HEK293 (cell line): ENCODE measurements at regions not wholly inside any gene's neighbourhood (a gene's known extent, or its start where the extent isn't known, plus 50 kb on each side); places are given as distances from the start of the nearest gene placed in this dataset.

Experiments used
- SETDB1 ChIP-seq: IDR thresholded peaks from one replicate; pipeline ENCODE4 v1.6.1; 2017; ENCODE audit warnings: mild to moderate bottlenecking, low read length, moderate library complexity, mixed read lengths; ENCODE audit not compliant: insufficient read length
- SP7 ChIP-seq: fragments of 450-650 bp; formaldehyde crosslinking; IDR thresholded peaks from 2 replicates; pipeline ENCODE4 v1.5.1; 2016; ENCODE audit warnings: missing biosample characterization, missing genetic modification characterization
- ZNF140 ChIP-seq: fragments of 450-650 bp; formaldehyde crosslinking; IDR thresholded peaks from 2 replicates; pipeline ENCODE4 v1.5.1; 2016; ENCODE audit warnings: missing biosample characterization, missing genetic modification characterization
- ZNF24 ChIP-seq: fragments of 450-650 bp; formaldehyde crosslinking; IDR thresholded peaks from 2 replicates; pipeline ENCODE4 v1.5.1; 2016; ENCODE audit warnings: missing biosample characterization, missing genetic modification characterization
- ZNF311 ChIP-seq: fragments of 450-650 bp; formaldehyde crosslinking; IDR thresholded peaks from 2 replicates; pipeline ENCODE4 v1.5.1; 2017; ENCODE audit warnings: missing biosample characterization, missing genetic modification characterization, borderline replicate concordance
- ZNF404 ChIP-seq: fragments of 450-650 bp; formaldehyde crosslinking; IDR thresholded peaks from 2 replicates; pipeline ENCODE4 v1.5.1; 2017; ENCODE audit warnings: missing biosample characterization, missing genetic modification characterization
- TF ChIP-seq, protein P1 (sequence below): fragments of 450-650 bp; formaldehyde crosslinking; IDR thresholded peaks from 2 replicates; pipeline ENCODE4 v1.5.1; 2016; ENCODE audit warnings: missing biosample characterization, missing genetic modification characterization
- TF ChIP-seq, protein P2 (sequence below): fragments of 450-650 bp; formaldehyde crosslinking; IDR thresholded peaks from 2 replicates; pipeline ENCODE4 v1.5.1; 2016; ENCODE audit warnings: missing biosample characterization, missing genetic modification characterization
- TF ChIP-seq, protein P3 (sequence below): sonication (generic); formaldehyde crosslinking; IDR thresholded peaks from 2 replicates; pipeline ENCODE4 v1.8.1; 2022; ENCODE audit warnings: mild to moderate bottlenecking, moderate library complexity, missing genetic modification reagents

DNA sequence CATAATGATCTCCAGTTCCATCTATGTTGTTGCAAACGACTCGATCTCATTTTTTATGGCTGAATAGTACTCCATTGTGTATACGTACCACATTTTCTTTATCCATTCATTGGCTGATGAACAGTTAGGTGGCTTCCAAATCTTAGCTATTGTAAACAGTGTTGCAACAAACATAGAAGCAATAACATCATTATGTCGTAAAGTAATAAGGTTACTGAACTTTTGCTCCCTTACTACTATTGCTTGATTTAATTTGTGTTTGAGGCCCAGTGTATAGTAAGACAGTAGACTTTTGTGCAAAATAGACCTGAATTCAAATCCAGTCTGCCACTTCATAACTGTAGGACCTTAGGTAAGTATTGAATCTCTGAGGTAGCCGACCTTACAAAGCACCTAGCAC, 200.1 kb upstream of the CELF2 start:
- TF ChIP-seq, protein P1, sequence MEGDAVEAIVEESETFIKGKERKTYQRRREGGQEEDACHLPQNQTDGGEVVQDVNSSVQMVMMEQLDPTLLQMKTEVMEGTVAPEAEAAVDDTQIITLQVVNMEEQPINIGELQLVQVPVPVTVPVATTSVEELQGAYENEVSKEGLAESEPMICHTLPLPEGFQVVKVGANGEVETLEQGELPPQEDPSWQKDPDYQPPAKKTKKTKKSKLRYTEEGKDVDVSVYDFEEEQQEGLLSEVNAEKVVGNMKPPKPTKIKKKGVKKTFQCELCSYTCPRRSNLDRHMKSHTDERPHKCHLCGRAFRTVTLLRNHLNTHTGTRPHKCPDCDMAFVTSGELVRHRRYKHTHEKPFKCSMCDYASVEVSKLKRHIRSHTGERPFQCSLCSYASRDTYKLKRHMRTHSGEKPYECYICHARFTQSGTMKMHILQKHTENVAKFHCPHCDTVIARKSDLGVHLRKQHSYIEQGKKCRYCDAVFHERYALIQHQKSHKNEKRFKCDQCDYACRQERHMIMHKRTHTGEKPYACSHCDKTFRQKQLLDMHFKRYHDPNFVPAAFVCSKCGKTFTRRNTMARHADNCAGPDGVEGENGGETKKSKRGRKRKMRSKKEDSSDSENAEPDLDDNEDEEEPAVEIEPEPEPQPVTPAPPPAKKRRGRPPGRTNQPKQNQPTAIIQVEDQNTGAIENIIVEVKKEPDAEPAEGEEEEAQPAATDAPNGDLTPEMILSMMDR = no peak
- TF ChIP-seq SETDB1 (no peak), ZNF311 (tag by site-specific recombination) (no peak), ZNF404 (tag by site-specific recombination) (no peak), ZNF24 (no peak), SP7 (tag by site-specific recombination) (no peak), ZNF140 (tag by site-specific recombination) (no peak)
- TF ChIP-seq, protein P2, sequence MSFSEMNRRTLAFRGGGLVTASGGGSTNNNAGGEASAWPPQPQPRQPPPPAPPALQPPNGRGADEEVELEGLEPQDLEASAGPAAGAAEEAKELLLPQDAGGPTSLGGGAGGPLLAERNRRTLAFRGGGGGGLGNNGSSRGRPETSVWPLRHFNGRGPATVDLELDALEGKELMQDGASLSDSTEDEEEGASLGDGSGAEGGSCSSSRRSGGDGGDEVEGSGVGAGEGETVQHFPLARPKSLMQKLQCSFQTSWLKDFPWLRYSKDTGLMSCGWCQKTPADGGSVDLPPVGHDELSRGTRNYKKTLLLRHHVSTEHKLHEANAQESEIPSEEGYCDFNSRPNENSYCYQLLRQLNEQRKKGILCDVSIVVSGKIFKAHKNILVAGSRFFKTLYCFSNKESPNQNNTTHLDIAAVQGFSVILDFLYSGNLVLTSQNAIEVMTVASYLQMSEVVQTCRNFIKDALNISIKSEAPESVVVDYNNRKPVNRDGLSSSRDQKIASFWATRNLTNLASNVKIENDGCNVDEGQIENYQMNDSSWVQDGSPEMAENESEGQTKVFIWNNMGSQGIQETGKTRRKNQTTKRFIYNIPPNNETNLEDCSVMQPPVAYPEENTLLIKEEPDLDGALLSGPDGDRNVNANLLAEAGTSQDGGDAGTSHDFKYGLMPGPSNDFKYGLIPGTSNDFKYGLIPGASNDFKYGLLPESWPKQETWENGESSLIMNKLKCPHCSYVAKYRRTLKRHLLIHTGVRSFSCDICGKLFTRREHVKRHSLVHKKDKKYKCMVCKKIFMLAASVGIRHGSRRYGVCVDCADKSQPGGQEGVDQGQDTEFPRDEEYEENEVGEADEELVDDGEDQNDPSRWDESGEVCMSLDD (tag by site-specific recombination) = no peak
- TF ChIP-seq, protein P3, sequence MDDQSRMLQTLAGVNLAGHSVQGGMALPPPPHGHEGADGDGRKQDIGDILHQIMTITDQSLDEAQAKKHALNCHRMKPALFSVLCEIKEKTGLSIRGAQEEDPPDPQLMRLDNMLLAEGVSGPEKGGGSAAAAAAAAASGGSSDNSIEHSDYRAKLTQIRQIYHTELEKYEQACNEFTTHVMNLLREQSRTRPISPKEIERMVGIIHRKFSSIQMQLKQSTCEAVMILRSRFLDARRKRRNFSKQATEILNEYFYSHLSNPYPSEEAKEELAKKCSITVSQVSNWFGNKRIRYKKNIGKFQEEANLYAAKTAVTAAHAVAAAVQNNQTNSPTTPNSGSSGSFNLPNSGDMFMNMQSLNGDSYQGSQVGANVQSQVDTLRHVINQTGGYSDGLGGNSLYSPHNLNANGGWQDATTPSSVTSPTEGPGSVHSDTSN (CRISPR knock-in tag) = no peak
